Coronary artery (tissue), 2 donors: ENCODE measurements at regions not wholly inside any gene's neighbourhood (a gene's known extent, or its start where the extent isn't known, plus 50 kb on each side); places are given as distances from the start of the nearest gene placed in this dataset.

ENCODE experiments used
- DNase-seq: peaks from one replicate; pipeline ENCODE4 v3.0.0-alpha.2; 2017; ENCODE audit warnings: low spot score
- H3K27ac ChIP-seq, 2 donors: fragments of 200-600 bp; sonication (generic); one replicate each; pipeline ENCODE4 v1.5.1; 2016 to 2019
- H3K4me3 ChIP-seq: fragments of 200-600 bp; sonication (generic); 2 replicates; pipeline ENCODE4 v1.5.1; 2016; ENCODE audit warnings: mild to moderate bottlenecking, moderate library complexity
- TF ChIP-seq, protein P1 (sequence below): fragments of 200-600 bp; sonication (generic); IDR thresholded peaks from one replicate; pipeline ENCODE4 v1.5.1; 2019; ENCODE audit warnings: antibody characterized with exemption

DNA sequence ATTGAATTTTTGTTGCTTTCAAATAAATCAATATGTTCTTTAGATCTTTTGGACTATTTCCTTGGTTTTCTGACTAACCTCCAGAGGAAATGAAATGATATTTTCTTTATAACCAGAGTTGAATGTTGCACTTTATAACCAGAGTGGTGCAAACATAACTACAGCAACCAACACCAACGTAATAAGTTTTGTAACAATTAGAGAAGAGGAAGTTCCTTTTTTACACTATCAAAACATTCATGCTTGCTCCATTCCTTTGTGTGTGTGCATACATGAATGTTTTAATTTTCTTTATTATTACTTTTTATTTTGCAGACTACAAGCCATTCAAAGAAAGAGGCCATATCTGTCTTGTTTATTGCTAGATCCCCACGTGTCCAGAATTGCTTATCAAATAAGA lies 193.0 kb upstream of the PPP3CA start:
- no peak overlapping the region for H3K4me3 ChIP-seq

DNA sequence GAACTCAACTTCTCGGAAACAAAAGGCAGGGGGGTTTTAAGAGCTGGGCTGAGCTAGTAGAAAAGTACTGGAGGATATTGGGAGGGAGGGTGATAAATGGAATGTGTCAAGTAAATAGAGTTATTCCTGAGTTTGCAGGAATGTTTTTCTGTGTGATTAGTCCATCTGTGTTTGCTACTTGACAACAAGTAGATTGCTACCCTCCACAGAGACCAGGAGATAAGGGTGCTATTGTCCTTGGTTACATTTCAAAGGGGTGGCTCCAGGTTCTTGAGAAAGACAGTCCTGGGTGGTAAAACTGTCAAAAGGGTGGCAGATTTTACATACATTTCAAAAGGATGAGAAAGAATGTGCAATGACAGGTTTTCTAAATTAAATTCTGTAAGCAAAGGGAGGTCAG lies 181.2 kb upstream of the PPP3CA start:
- no peak for DNase-seq
- TF ChIP-seq, protein P1, sequence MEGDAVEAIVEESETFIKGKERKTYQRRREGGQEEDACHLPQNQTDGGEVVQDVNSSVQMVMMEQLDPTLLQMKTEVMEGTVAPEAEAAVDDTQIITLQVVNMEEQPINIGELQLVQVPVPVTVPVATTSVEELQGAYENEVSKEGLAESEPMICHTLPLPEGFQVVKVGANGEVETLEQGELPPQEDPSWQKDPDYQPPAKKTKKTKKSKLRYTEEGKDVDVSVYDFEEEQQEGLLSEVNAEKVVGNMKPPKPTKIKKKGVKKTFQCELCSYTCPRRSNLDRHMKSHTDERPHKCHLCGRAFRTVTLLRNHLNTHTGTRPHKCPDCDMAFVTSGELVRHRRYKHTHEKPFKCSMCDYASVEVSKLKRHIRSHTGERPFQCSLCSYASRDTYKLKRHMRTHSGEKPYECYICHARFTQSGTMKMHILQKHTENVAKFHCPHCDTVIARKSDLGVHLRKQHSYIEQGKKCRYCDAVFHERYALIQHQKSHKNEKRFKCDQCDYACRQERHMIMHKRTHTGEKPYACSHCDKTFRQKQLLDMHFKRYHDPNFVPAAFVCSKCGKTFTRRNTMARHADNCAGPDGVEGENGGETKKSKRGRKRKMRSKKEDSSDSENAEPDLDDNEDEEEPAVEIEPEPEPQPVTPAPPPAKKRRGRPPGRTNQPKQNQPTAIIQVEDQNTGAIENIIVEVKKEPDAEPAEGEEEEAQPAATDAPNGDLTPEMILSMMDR, result no peak
- H3K4me3 ChIP-seq, result no peak overlapping the region
- no peak overlapping the region for H3K27ac ChIP-seq

More for the DNA sequence above, 193.0 kb upstream of the PPP3CA start:
- no peak for DNase-seq
- H3K27ac ChIP-seq, result no peak overlapping the region
- TF ChIP-seq, protein P1, result no peak

DNA sequence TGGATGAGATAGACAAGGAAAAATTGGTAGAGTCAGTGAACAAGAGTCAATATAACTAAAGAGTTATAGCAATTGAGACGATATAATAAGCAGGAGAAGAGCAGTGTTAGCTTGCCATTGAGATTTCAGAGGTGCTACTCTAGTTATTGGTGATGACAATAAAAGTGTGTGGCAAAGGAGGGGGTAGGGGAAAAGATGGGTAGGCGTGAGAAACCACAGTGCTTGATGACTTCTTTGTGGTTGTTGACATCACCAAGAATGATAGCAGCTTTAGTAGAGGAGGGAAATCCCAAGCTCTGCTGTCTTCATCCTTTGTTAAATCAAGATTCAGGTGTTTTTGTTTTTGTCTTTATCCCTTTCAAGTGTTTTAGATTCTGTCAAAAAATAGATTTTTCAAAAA lies 179.9 kb upstream of the PPP3CA start:
- Histone ChIP-seq H3K4me3 (no peak overlapping the region), H3K27ac (no peak overlapping the region)
- DNase-seq, result no peak
- TF ChIP-seq, protein P1, result no peak

DNA sequence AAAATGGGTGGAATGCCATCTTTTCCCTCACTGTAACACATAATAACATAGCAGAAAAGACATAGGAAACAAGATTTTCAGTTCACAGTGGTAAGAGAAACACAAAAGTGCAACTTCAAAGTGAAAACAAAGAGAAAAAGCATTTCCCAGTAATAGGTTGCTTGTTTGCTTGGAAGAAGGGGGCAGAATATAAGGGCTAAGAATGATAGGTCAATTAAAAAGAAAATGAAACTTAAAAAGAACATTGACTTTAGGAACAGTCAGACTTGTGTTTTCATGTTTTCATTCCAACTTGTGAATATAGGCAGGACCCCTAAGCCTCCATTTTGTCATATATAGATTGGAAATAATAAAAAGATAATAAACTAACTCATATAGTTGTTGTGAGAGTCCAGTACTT lies 168.2 kb upstream of the PPP3CA start:
- no peak for DNase-seq
- no peak overlapping the region for H3K27ac ChIP-seq
- TF ChIP-seq, protein P1, result no peak
- no peak overlapping the region for H3K4me3 ChIP-seq

DNA sequence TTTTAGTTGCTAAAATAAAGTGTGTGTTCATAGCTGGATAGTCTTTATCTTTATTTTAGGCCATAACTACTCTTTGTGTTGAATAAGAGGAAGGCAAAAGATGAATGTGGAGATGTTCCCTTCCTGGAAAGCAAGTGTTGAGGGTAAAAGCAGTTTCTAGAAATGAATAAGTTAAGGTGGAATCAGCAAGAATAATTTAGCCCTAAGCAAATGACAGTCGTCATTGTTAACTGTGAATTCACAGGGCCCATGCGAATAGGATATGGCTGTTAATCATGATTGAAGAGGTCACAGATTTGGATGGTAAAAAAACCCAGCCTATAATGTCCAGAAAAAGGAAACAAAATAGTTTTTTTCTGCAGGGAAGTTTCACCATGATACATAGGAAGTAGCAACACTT lies 167.8 kb upstream of the PPP3CA start:
- Histone ChIP-seq H3K4me3 (no peak overlapping the region), H3K27ac (no peak overlapping the region)
- TF ChIP-seq, protein P1, result no peak
- DNase-seq, result no peak

DNA sequence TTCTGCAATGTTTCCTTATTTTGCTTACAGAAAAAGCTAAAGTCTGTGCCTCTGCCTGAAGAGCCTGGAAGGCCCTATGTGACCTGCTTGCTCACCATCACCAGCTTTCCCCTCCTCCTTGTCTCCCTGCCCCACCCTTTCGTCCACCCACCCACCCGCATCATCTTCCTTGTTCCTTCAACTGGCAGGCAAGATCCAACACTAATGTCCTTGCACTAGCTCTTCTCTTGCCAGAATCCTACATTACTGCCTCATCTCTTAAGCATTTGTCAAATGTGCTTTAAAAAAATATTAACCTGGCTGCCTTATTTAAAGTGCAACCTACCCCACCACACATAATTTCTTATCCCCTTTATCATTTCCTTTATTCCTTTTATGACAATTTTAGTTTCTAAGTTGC lies 165.1 kb upstream of the PPP3CA start:
- TF ChIP-seq, protein P1, result no peak
- DNase-seq, result no peak
- no peak overlapping the region for H3K27ac ChIP-seq
- H3K4me3 ChIP-seq, result no peak overlapping the region

DNA sequence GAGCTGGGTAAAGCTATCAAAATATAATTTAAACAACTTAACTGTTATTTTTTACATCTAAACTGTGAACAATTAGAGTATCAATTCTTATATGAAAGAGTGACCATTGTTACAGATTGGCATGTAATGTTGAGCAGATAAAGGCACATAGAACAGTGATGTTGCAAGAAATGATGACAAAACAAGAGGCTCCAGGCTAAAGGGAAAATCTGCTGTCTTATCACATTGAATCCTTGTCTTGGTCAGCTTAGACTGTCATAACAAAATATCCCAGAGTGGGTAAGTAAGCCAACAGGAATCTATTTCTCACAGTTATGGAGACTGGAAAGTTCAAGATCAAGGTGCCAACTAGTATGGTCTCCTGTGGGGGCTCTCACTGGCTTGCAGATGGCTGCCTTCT lies 154.1 kb upstream of the PPP3CA start:
- TF ChIP-seq, protein P1, result no peak
- no peak for DNase-seq
- H3K4me3 ChIP-seq, result no peak overlapping the region

More for the DNA sequence above, 154.1 kb upstream of the PPP3CA start:
- no peak overlapping the region for H3K27ac ChIP-seq
